ENCODE measurements at regions not wholly inside any gene's neighbourhood (a gene's known extent, or its start where the extent isn't known, plus 50 kb on each side); places are given as distances from the start of the nearest gene placed in this dataset.

GRCh38 chr9:99591770-99592169 lies 229.9 kb upstream of the NR4A3 start:
- TF ChIP-seq POLR2A (IDR thresholded peaks at IDR 0.05; ENCODE audit: low read depth, low read length) (no peak), POLR2AphosphoS5 (IDR thresholded peaks at IDR 0.05; ENCODE audit: low read depth, low read length) (no peak), TAF1 (IDR thresholded peaks at IDR 0.05; ENCODE audit: borderline replicate concordance, low read depth, low read length) (no peak)
